Spleen (tissue), 7 donors: ENCODE measurements at regions not wholly inside any gene's neighbourhood (a gene's known extent, or its start where the extent isn't known, plus 50 kb on each side); places are given as distances from the start of the nearest gene placed in this dataset.

ENCODE experiments used
- POLR2A ChIP-seq, 3 donors: fragments of 450-650 bp; IDR thresholded peaks; one replicate each; pipeline ENCODE4 v1.5.1; 2017; ENCODE audit warnings: antibody characterized with exemption in 3 of 3, mild to moderate bottlenecking in 1 of 3
- POLR2AphosphoS5 ChIP-seq, 3 donors: sonication (generic); formaldehyde crosslinking; IDR thresholded peaks; one replicate each; pipeline ENCODE4 v1.5.1; 2017; ENCODE audit warnings: antibody characterized with exemption in 3 of 3
- TF ChIP-seq, protein P1 (sequence below), 11 experiments: fragments of 200-600 bp in 7 of 11; fragments of 450-650 bp in 4 of 11; sonication (generic) in 4 of 11; IDR thresholded peaks in 8 of 11; conservative IDR thresholded peaks in 3 of 11; 1 replicate in 7 of 11; 2 replicates in 4 of 11; pipeline versions ENCODE4 v1.4.0 to v1.8.0; 2016 to 2021; ENCODE audit warnings: antibody characterized with exemption in 11 of 11, inconsistent platforms in 4 of 11, mild to moderate bottlenecking in 1 of 11
- donor health status: DM: no; HTN: no; CAD: no; lungs with moderate emphysema.
- donor health status: DM: no; HTN: no; CAD: no.
- donor health status: DM: no; HTN: no; CAD: no.

DNA sequence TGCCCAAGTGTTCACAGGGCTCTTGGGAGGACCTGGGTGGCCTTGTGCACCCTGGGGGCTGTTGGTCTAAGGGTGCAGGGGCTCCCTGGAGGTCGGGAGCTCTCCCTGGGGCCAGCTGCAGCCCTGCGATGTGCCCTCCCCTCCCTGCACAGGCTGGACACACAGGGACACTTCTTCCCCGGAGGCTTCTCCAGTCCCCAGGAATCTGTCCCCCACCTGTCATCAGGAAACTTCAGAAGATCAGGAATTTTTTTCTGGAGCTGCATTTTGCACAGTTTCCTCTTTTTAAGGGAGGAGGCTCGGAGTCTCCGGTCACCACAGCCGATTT, 66.9 kb upstream of the BHLHE23 start:
- TF ChIP-seq, protein P1, sequence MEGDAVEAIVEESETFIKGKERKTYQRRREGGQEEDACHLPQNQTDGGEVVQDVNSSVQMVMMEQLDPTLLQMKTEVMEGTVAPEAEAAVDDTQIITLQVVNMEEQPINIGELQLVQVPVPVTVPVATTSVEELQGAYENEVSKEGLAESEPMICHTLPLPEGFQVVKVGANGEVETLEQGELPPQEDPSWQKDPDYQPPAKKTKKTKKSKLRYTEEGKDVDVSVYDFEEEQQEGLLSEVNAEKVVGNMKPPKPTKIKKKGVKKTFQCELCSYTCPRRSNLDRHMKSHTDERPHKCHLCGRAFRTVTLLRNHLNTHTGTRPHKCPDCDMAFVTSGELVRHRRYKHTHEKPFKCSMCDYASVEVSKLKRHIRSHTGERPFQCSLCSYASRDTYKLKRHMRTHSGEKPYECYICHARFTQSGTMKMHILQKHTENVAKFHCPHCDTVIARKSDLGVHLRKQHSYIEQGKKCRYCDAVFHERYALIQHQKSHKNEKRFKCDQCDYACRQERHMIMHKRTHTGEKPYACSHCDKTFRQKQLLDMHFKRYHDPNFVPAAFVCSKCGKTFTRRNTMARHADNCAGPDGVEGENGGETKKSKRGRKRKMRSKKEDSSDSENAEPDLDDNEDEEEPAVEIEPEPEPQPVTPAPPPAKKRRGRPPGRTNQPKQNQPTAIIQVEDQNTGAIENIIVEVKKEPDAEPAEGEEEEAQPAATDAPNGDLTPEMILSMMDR (IDR thresholded peaks at IDR 0.05 in 8 of 11, conservative IDR thresholded peaks at IDR 0.05 in 3 of 11), result no peak
- TF ChIP-seq POLR2A (IDR thresholded peaks at IDR 0.05) (no peak), POLR2AphosphoS5 (IDR thresholded peaks at IDR 0.05) (no peak)
